Kidney epithelial cell (primary cell): ENCODE measurements at regions not wholly inside any gene's neighbourhood (a gene's known extent, or its start where the extent isn't known, plus 50 kb on each side); places are given as distances from the start of the nearest gene placed in this dataset.

Source experiments
- DNase-seq: peaks from one replicate; pipeline ENCODE4 v3.0.0-alpha.2; 2010; ENCODE audit warnings: low read depth
- H3K27me3 ChIP-seq: 2 replicates; pipeline ENCODE4 v1.6.0; 2011; ENCODE audit warnings: low read length; ENCODE audit not compliant: control insufficient read depth, insufficient read depth
- H3K36me3 ChIP-seq: 2 replicates; pipeline ENCODE4 v1.5.1; 2011; ENCODE audit warnings: low read length; ENCODE audit not compliant: control insufficient read depth, insufficient read depth
- H3K4me3 ChIP-seq: 2 replicates; pipeline ENCODE4 v1.5.1; 2011; ENCODE audit warnings: low read depth, mild to moderate bottlenecking, control low read depth, low read length
- CTCF ChIP-seq: IDR thresholded peaks from 2 replicates; pipeline ENCODE4 v1.5.1; 2011; ENCODE audit warnings: mild to moderate bottlenecking, moderate library complexity, low read length, control low read depth, inconsistent platforms; ENCODE audit not compliant: insufficient read depth, poor library complexity, severe bottlenecking

DNA sequence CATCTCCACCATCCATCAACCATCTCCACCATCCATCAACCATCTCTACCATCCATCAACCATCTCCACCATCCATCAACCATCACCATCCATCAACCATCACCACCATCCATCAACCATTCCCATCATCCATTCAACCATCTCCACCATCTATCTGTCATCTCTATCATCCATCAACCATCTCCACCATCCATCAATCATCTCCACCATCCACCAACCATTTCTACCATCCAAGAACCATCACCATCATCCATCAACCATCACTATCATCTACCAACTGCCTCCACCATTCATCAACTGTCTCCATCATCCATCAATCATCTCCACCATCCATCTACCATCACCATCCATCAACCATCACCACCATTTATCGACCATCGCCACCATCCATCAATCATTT, 78.8 kb upstream of the CDH4 start:
- no peak for DNase-seq

GRCh38 chr20:61173961-61174725, 77.9 kb upstream of the CDH4 start:
- no peak for TF ChIP-seq CTCF
- Histone ChIP-seq H3K4me3 (no peak overlapping the region), H3K27me3 (peaks cover 10% of the 10 kb centered on the region), H3K36me3 (no peaks in the 10 kb centered on the region)
- DNase-seq, result peak; percentile 35

More for the DNA sequence above, 78.8 kb upstream of the CDH4 start:
- Histone ChIP-seq H3K36me3 (no peaks in the 10 kb centered on the region), H3K27me3 (peaks cover 18% of the 10 kb centered on the region), H3K4me3 (no peak overlapping the region)
- no peak for TF ChIP-seq CTCF

- peaks cover 7% of the 10 kb centered on the region for H3K27me3 ChIP-seq
- TF ChIP-seq CTCF, result no peak
Measured at GRCh38 chr20:61176874-61177273, 75.2 kb upstream of the CDH4 start.

DNA sequence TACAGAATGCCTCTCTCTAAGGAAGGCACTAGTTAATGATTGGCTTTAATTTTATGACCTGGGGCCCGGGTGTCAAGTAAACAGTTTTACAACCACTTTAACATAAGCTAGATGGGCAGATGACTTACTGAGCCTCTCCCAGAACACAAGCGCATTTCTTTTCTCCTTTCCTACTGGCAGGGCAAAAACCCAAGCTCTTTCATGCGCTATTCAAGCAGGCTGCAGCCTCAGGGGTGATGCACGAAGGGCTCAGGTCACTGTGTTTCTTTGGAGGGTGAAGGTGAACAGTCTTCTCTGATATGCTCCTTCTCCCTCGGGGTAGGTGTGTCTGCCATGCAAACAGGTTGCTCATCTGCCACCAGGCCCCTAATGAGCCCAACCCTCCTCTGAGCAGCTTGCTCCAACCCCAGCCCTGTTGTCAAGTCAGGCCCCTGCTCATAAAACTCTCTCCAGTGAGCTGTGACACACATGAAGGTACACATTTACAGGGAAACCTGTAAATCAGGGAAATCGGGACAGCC, 73.5 kb upstream of the CDH4 start:
- TF ChIP-seq CTCF, result no peak
- H3K36me3 ChIP-seq, result no peaks in the 10 kb centered on the region
- no peak overlapping the region for H3K4me3 ChIP-seq
- no peak for DNase-seq
- peaks cover 3% of the 10 kb centered on the region for H3K27me3 ChIP-seq

More at GRCh38 chr20:61176874-61177273, 75.2 kb upstream of the CDH4 start:
- no peak for DNase-seq
- Histone ChIP-seq H3K36me3 (no peaks in the 10 kb centered on the region), H3K4me3 (no peak overlapping the region)

DNA sequence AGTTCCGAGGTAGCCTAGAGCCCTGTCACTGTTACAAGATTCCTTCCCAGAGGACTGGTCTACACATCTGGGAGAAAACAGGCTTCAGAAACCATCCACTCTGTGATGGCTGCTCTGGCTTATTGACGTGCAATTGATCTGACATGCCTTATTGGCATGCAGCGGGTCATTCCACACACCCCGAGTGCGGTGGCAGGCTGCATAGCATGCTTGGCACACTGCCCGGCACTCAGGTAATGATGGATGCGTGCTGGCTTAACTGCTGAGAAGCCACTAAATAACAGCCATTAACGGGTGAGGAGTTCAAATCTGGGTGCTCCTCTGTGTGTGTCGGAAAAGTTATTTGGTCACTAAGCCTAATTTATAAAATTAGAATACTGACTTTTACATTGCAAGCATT, 67.9 kb upstream of the CDH4 start:
- DNase-seq, result peak; percentile 35

More for the DNA sequence above, 67.9 kb upstream of the CDH4 start:
- Histone ChIP-seq H3K36me3 (no peaks in the 10 kb centered on the region), H3K27me3 (no peaks in the 10 kb centered on the region), H3K4me3 (no peak overlapping the region)
- TF ChIP-seq CTCF, result no peak
